Neural cell (in vitro differentiated cells): ENCODE measurements at regions not wholly inside any gene's neighbourhood (a gene's known extent, or its start where the extent isn't known, plus 50 kb on each side); places are given as distances from the start of the nearest gene placed in this dataset.

Source experiments
- H2AFZ ChIP-seq: fragments of 200-600, 300-800 bp; sonication (generic), shearing (Covaris generic); 2 replicates; pipeline ENCODE4 v1.6.0; 2014; ENCODE audit warnings: low read depth, mild to moderate bottlenecking, antibody characterized with exemption, low read length, moderate library complexity
- H3F3A ChIP-seq: fragments of 200-600 bp; shearing (Covaris generic); 2 replicates; pipeline ENCODE4 v1.6.1; 2016; ENCODE audit warnings: mild to moderate bottlenecking, moderate library complexity, mixed read lengths, antibody characterized with exemption, low read length; ENCODE audit not compliant: insufficient read depth, poor library complexity, severe bottlenecking
- H3K27ac ChIP-seq: fragments of 200-600, 300-800 bp; sonication (generic), shearing (Covaris generic); 2 replicates; pipeline ENCODE4 v1.5.1; 2014; ENCODE audit warnings: mild to moderate bottlenecking, low read length, moderate library complexity
- H3K27me3 ChIP-seq: fragments of 300-800, 200-600 bp; sonication (generic), shearing (Covaris generic); 2 replicates; pipeline ENCODE4 v1.6.0; 2014; ENCODE audit warnings: mild to moderate bottlenecking, low read depth, low read length, moderate library complexity; ENCODE audit not compliant: insufficient read depth
- H3K36me3 ChIP-seq: fragments of 300-800, 200-600 bp; sonication (generic), shearing (Covaris generic); 2 replicates; pipeline ENCODE4 v1.5.1; 2014; ENCODE audit warnings: mild to moderate bottlenecking, antibody characterized with exemption, low read length, moderate library complexity; ENCODE audit not compliant: insufficient read depth
- H3K4me2 ChIP-seq: fragments of 300-800, 200-600 bp; sonication (generic), shearing (Covaris generic); 2 replicates; pipeline ENCODE4 v1.6.0; 2014; ENCODE audit warnings: mild to moderate bottlenecking, low read length
- H3K4me3 ChIP-seq: fragments of 300-800, 200-600 bp; sonication (generic), shearing (Covaris generic); 2 replicates; pipeline ENCODE4 v1.5.1; 2014; ENCODE audit warnings: mild to moderate bottlenecking, low read length, moderate library complexity
- H3K79me2 ChIP-seq: fragments of 200-600 bp; shearing (Covaris generic); replicated peaks from 2 replicates; pipeline ENCODE4 v1.6.0; 2014; ENCODE audit warnings: mild to moderate bottlenecking, low read length, moderate library complexity; ENCODE audit not compliant: insufficient read depth
- H3K9ac ChIP-seq: fragments of 300-800, 200-600 bp; sonication (generic), shearing (Covaris generic); 2 replicates; pipeline ENCODE4 v1.6.1; 2016; ENCODE audit warnings: mild to moderate bottlenecking, low read length, mixed read lengths
- H3K9me2 ChIP-seq: fragments of 200-600 bp; shearing (Covaris generic); 2 replicates; pipeline ENCODE4 v1.6.1; 2016; ENCODE audit warnings: mild to moderate bottlenecking, low read length, mixed read lengths; ENCODE audit not compliant: insufficient read depth
- H3K9me3 ChIP-seq: fragments of 200-600, 300-800 bp; sonication (generic), shearing (Covaris generic); 2 replicates; pipeline ENCODE4 v1.6.1; 2016; ENCODE audit warnings: mild to moderate bottlenecking, mixed run types, low read length, moderate library complexity, mixed read lengths
- H4K20me1 ChIP-seq: fragments of 200-600 bp; shearing (Covaris generic); 2 replicates; pipeline ENCODE4 v1.6.1; 2016; ENCODE audit warnings: mild to moderate bottlenecking, mixed run types; ENCODE audit not compliant: insufficient read depth
- CTCF ChIP-seq: fragments of 450-650 bp; IDR thresholded peaks from 2 replicates; pipeline ENCODE4 v1.5.1; 2014; ENCODE audit warnings: antibody characterized with exemption, mild to moderate bottlenecking, moderate library complexity; ENCODE audit not compliant: poor library complexity, severe bottlenecking
- EP300 ChIP-seq: fragments of 450-650 bp; conservative IDR thresholded peaks from 2 replicates; pipeline ENCODE4 v1.6.1; 2014; ENCODE audit warnings: antibody characterized with exemption, mild to moderate bottlenecking, moderate library complexity; ENCODE audit not compliant: poor library complexity, severe bottlenecking
- EZH2 ChIP-seq: fragments of 200-600, 300-800 bp; shearing (Covaris generic), sonication (generic); IDR thresholded peaks from 2 replicates; pipeline ENCODE4 v1.6.1; 2014; ENCODE audit warnings: antibody characterized with exemption, low read length, borderline replicate concordance, mild to moderate bottlenecking; ENCODE audit not compliant: insufficient read depth, poor library complexity, severe bottlenecking
- MXI1 ChIP-seq: fragments of 450-650 bp; conservative IDR thresholded peaks from 2 replicates; pipeline ENCODE4 v1.6.1; 2014; ENCODE audit warnings: antibody characterized with exemption, mild to moderate bottlenecking; ENCODE audit not compliant: poor library complexity, severe bottlenecking
- POLR2AphosphoS5 ChIP-seq: IDR thresholded peaks from 2 replicates; pipeline ENCODE4 v1.6.1; 2012
- RAD21 ChIP-seq: fragments of 450-650 bp; conservative IDR thresholded peaks from 2 replicates; pipeline ENCODE4 v1.6.1; 2014; ENCODE audit warnings: antibody characterized with exemption, mild to moderate bottlenecking, moderate library complexity
- REST ChIP-seq: IDR thresholded peaks from 2 replicates; pipeline ENCODE4 v1.6.1; 2012; ENCODE audit warnings: borderline replicate concordance
- SMC3 ChIP-seq: fragments of 450-650 bp; conservative IDR thresholded peaks from 2 replicates; pipeline ENCODE4 v1.6.1; 2014; ENCODE audit warnings: antibody characterized with exemption, mild to moderate bottlenecking, moderate library complexity; ENCODE audit not compliant: poor library complexity
- TAF1 ChIP-seq: IDR thresholded peaks from 2 replicates; pipeline ENCODE4 v1.6.1; 2012; ENCODE audit warnings: low read depth

- Histone ChIP-seq H3K9ac (no peak overlapping the region), H3K4me2 (no peak overlapping the region), H3K27ac (no peak overlapping the region), H3K36me3 (no peaks in the 10 kb centered on the region), H4K20me1 (no peaks in the 10 kb centered on the region), H3K9me2 (no peaks in the 10 kb centered on the region), H3K9me3 (no peaks in the 10 kb centered on the region), H3F3A (no peaks in the 10 kb centered on the region), H3K79me2 (no peaks in the 10 kb centered on the region), H2AFZ (no peak overlapping the region), H3K27me3 (no peaks in the 10 kb centered on the region), H3K4me3 (no peak overlapping the region)
- no peak for TF ChIP-seq POLR2AphosphoS5
- no peak for TF ChIP-seq SMC3
- TF ChIP-seq EP300, result no peak
- no peak for TF ChIP-seq EZH2
- no peak for TF ChIP-seq TAF1
- no peak for TF ChIP-seq RAD21
- TF ChIP-seq CTCF, result no peak
- TF ChIP-seq MXI1, result no peak
- no peak for TF ChIP-seq REST
These were observed 183.5 kb upstream of the GCFC2 start for GRCh38 chr2:75894170-75894569.

- TF ChIP-seq REST, result no peak
- TF ChIP-seq EZH2, result no peak
- no peak for TF ChIP-seq TAF1
- TF ChIP-seq POLR2AphosphoS5, result no peak
- no peak for TF ChIP-seq CTCF
- H3K9me3 ChIP-seq, result no peaks in the 10 kb centered on the region
- no peaks in the 10 kb centered on the region for H3K79me2 ChIP-seq
- no peaks in the 10 kb centered on the region for H3K27me3 ChIP-seq
- no peak overlapping the region for H3K4me2 ChIP-seq
- no peak overlapping the region for H3K4me3 ChIP-seq
- H3F3A ChIP-seq, result no peaks in the 10 kb centered on the region
- no peaks in the 10 kb centered on the region for H4K20me1 ChIP-seq
- no peaks in the 10 kb centered on the region for H3K36me3 ChIP-seq
- H3K9me2 ChIP-seq, result no peaks in the 10 kb centered on the region
- no peak overlapping the region for H2AFZ ChIP-seq
- H3K9ac ChIP-seq, result no peak overlapping the region
- H3K27ac ChIP-seq, result no peak overlapping the region
These were observed 181.8 kb upstream of the GCFC2 start for GRCh38 chr2:75892490-75892889.
